GM21717 (cell line): ENCODE measurements at regions not wholly inside any gene's neighbourhood (a gene's known extent, or its start where the extent isn't known, plus 50 kb on each side); places are given as distances from the start of the nearest gene placed in this dataset.
A peak's percentile ranks its signal among the peaks of the same experiment; 100 is the strongest.
"Not testable (repeated sequence)": the region's sequence is repeated elsewhere in the genome, so short reads cannot be mapped to it uniquely, and the experiment has no call there.

Source experiments
- ATAC-seq: cut with Tn5 transposase; IDR thresholded peaks from one replicate; pipeline ENCODE4 v1.9.1; 2021; ENCODE audit warnings: mild to moderate bottlenecking, moderate library complexity; ENCODE audit not compliant: unreplicated experiment

GRCh38 chr12:66774929-66775328 is 96.1 kb upstream of the GRIP1 start:
- ATAC-seq: no peak

- no peak for ATAC-seq
Measured at GRCh38 chr12:66775871-66776270, 97.0 kb upstream of the GRIP1 start.

- peak; percentile 99 for ATAC-seq
Measured at GRCh38 chr12:66776974-66777373, 98.1 kb upstream of the GRIP1 start.

GRCh38 chr12:66779466-66779865 is 100.6 kb upstream of the GRIP1 start:
- no peak for ATAC-seq

GRCh38 chr12:66786531-66787308 is 107.8 kb upstream of the GRIP1 start:
- no peak for ATAC-seq

GRCh38 chr12:66799551-66799950 is 120.7 kb upstream of the GRIP1 start:
- ATAC-seq: no peak

- ATAC-seq: no peak
Measured at GRCh38 chr12:66800046-66800445, 121.2 kb upstream of the GRIP1 start.

- no peak for ATAC-seq
Measured at GRCh38 chr12:66803930-66804329, 125.1 kb upstream of the GRIP1 start.

GRCh38 chr12:66804563-66804974 is 125.7 kb upstream of the GRIP1 start:
- no peak for ATAC-seq

- ATAC-seq: no peak
Measured at GRCh38 chr12:66808606-66809005, 129.7 kb upstream of the GRIP1 start.

- ATAC-seq: no peak
Measured at GRCh38 chr12:66813137-66813892, 134.4 kb upstream of the GRIP1 start.

GRCh38 chr12:66819587-66819986 is 140.7 kb upstream of the GRIP1 start:
- ATAC-seq: no peak

GRCh38 chr12:66822961-66823360 is 144.1 kb upstream of the GRIP1 start:
- ATAC-seq: no peak

GRCh38 chr12:66823857-66824570 is 145.1 kb upstream of the GRIP1 start:
- ATAC-seq: no peak

- ATAC-seq: not testable (repeated sequence)
Measured at GRCh38 chr12:66825921-66826320, 147.0 kb upstream of the GRIP1 start.

- no peak for ATAC-seq
Measured at GRCh38 chr12:66829660-66830325, 150.9 kb upstream of the GRIP1 start.

- no peak for ATAC-seq
Measured at GRCh38 chr12:66831495-66831894, 152.6 kb upstream of the GRIP1 start.

GRCh38 chr12:66832997-66833396 is 154.1 kb upstream of the GRIP1 start:
- no peak for ATAC-seq

GRCh38 chr12:66836623-66837310 is 157.9 kb upstream of the GRIP1 start:
- no peak for ATAC-seq

GRCh38 chr12:66837311-66837627 is 158.4 kb upstream of the GRIP1 start:
- no peak for ATAC-seq

- no peak for ATAC-seq
Measured at GRCh38 chr12:66838366-66838765, 159.5 kb upstream of the GRIP1 start.
